ENCODE measurements at regions not wholly inside any gene's neighbourhood (a gene's known extent, or its start where the extent isn't known, plus 50 kb on each side); places are given as distances from the start of the nearest gene placed in this dataset.
"Not testable (repeated sequence)": the region's sequence is repeated elsewhere in the genome, so short reads cannot be mapped to it uniquely, and the experiment has no call there.

DNA sequence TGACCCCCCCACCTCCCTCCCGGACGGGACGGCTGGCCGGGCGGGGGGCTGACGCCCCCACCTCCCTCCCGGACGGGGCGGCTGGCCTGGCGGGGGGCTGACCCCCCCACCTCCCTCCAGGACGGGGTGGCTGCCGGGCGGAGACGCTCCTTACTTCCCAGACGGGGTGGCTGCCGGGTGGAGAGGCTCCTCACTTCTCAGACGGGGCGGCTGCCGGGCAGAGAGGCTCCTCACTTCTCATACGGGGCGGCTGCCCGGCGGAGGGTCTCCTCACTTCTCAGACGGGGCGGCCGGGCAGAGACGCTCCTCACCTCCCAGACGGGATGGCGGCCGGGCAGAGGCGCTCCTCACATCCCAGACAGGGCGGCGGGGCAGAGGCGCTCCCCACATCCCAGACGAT lies 84.7 kb downstream of the OR2B2 start:
- DNase-seq; intact Hi-C loops (cut with DNase I): not testable (repeated sequence)

DNA sequence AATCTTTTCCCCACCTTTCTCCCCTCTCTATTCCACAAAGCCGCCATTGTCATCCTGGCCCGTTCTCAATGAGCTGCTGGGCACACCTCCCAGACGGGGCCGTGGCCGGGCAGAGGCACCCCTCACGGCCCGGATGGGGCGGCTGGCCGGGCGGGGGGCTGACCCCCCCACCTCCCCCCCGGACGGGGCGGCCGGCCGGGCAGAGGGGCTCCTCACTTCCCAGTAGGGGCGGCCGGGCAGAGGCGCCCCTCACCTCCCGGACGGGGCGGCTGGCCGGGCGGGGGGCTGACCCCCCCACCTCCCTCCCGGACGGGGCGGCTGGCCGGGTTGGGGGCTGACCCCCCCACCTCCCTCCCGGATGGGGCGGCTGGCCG lies 85.6 kb downstream of the OR2B2 start:
- DNase-seq; intact Hi-C loops (cut with DNase I): not testable (repeated sequence)

- DNase-seq; intact Hi-C loops (cut with DNase I): not testable (repeated sequence)
Observed at GRCh38 chr6:27825848-27826611, 86.2 kb downstream of the OR2B2 start.

DNA sequence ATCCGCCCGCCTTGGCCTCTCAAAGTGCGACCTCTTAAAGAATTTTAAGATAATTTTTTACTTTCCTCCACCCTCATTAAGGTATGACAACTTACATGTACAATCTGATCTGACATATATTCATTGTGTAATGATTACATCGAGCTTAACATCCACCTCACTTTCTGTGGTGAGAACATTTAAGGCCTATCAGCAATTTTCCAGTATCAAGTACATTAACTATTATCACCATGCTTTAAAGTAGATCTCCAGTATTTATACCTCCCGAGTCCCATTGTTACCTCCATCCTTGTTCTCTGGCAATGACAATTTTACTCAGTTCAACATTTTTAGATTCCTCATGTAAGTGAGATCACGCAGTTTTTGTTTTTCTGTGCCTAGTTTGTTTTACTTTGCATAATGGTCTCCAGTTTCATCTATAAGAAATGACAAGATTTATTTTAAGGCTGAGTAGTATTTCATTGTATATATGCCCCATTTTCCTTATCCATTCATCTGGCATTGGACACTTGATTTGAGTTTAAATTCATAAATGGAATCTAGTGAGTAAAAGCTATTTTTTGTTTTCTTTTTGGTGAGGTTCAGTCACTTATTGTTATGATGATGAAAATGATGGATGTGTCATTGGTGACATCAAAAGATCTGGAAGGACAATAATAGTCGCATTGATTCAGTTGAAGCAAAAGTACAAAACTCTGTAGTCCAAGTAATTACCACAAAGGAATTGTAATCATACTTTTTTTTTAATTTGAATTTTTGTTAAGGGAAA lies 87.0 kb downstream of the OR2B2 start:
- DNase-seq = no peak
- intact Hi-C loops (cut with DNase I) = no loop called here

DNA sequence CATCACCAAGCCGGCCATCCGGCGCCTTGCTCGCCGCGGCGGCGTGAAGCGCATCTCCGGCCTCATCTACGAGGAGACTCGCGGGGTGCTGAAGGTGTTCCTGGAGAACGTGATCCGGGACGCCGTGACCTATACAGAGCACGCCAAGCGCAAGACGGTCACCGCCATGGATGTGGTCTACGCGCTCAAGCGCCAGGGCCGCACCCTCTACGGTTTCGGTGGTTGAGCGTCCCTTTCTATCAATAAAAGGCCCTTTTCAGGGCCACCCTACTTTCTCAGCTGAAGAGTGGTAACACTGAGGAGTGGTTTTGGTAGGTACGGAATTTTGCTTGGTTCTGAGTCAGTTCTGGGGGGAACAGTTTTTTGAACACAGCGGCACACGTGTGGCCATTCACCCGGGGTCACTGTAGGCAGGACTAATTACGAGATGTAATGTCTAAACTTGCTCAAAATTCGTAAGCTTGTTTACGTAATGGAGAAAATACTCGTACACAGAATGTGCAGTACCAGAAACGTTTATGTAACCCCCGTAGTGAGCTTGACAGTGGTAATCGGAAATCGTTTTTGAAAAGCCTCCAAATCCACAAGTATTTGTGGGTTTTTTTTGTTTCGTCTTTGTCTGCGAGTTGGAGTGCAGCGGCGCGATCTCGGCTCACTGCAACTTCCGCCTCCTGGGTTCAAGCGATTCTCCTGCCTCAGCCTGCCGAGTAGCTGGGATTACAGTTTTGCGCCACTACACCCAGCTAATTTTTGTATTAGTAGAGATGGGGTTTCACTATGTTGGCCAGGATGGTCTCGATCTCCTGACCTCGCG lies 87.8 kb downstream of the OR2B2 start:
- peak in 1 of 10 donors; percentile 14 for DNase-seq
- intact Hi-C loops (cut with DNase I) = not testable (repeated sequence)

- intact Hi-C loops (cut with DNase I) = not testable (repeated sequence)
- DNase-seq = peak in 7 of 10 donors; percentile 33 to 90 (median 49)
Observed at GRCh38 chr6:27823714-27824210, 88.4 kb downstream of the OR2B2 start.

- intact Hi-C loops (cut with DNase I) = no loop called here
- DNase-seq = no peak
Observed at GRCh38 chr6:27816906-27817305, 95.3 kb downstream of the OR2B2 start.

DNA sequence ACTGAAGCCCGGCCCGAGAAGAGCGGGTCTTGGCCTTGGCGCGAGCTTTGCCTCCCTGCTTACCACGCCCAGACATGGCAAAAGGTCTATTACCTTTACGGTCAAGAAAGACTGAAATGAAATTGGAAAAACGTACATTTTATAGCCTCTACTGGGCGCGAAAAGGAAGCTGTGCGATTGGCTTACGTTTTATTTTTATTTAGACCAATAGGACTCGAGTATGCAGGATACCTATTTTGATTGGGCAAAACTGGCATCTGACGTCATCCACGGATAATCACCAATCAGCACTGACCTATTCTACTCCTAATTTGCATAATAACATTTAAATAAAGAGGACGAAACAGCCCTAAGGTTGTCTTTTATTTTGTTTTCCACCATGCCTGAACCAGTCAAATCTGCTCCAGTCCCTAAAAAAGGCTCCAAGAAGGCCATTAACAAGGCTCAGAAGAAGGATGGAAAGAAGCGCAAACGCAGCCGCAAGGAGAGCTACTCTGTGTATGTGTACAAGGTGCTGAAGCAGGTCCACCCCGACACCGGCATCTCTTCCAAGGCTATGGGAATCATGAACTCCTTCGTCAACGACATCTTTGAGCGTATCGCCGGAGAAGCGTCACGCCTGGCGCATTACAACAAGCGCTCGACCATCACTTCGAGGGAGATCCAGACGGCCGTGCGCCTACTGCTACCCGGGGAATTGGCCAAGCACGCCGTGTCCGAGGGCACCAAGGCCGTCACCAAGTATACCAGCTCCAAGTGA lies 97.4 kb downstream of the OR2B2 start:
- intact Hi-C loops (cut with DNase I) = no loop called here
- peak in 4 of 10 donors; percentile 24 to 83 (median 80) for DNase-seq

- intact Hi-C loops (cut with DNase I); DNase-seq: not testable (repeated sequence)
Observed at GRCh38 chr6:27814415-27814664, 97.9 kb downstream of the OR2B2 start.

GRCh38 chr6:27812805-27813492 lies 99.2 kb downstream of the OR2B2 start:
- peak in 1 of 10 donors; percentile 34 for DNase-seq
- intact Hi-C loops (cut with DNase I) = no loop called here

- intact Hi-C loops (cut with DNase I) = no loop called here
- peak in 1 of 10 donors; percentile 17 for DNase-seq
Observed at GRCh38 chr6:27812078-27812804, 100.0 kb downstream of the OR2B2 start.

GRCh38 chr6:27811451-27811772 lies 100.8 kb downstream of the OR2B2 start:
- intact Hi-C loops (cut with DNase I) = no loop called here
- DNase-seq = no peak

- intact Hi-C loops (cut with DNase I) = no loop called here
- DNase-seq = no peak
Observed at GRCh38 chr6:27810768-27811450, 101.3 kb downstream of the OR2B2 start.

DNA sequence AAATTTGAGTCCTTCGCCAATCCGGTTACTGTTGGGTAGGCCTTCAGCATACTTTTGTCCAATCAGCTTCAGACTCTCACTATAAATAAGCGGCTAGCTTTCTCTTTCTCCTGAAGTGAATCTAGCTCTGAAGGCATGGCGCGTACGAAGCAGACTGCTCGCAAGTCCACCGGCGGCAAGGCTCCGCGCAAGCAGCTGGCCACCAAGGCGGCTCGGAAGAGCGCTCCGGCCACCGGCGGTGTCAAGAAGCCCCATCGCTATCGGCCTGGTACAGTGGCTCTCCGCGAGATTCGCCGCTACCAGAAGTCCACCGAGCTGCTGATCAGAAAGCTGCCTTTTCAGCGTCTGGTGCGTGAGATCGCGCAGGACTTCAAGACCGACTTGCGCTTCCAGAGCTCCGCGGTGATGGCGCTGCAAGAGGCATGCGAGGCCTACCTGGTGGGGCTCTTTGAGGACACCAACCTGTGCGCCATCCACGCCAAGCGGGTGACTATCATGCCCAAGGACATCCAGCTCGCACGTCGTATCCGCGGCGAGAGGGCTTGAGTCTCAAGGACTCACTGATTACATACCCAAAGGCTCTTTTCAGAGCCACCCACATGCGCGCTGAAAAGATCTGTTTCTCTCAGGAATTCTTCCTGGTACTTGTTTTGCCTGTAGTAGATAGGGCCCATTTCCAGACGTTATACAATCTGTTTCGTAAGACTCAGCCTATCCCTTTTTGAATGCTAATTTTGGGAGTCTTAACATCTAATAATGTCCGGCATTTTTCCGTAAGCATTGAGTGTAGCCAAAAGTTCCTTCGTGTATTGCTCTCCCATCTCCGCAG lies 102.0 kb downstream of the OR2B2 start:
- intact Hi-C loops (cut with DNase I) = no loop called here
- peak in 9 of 10 donors; percentile 25 to 92 (median 56) for DNase-seq

GRCh38 chr6:27809067-27809938 lies 102.9 kb downstream of the OR2B2 start:
- no peak for DNase-seq
- intact Hi-C loops (cut with DNase I) = no loop called here

DNA sequence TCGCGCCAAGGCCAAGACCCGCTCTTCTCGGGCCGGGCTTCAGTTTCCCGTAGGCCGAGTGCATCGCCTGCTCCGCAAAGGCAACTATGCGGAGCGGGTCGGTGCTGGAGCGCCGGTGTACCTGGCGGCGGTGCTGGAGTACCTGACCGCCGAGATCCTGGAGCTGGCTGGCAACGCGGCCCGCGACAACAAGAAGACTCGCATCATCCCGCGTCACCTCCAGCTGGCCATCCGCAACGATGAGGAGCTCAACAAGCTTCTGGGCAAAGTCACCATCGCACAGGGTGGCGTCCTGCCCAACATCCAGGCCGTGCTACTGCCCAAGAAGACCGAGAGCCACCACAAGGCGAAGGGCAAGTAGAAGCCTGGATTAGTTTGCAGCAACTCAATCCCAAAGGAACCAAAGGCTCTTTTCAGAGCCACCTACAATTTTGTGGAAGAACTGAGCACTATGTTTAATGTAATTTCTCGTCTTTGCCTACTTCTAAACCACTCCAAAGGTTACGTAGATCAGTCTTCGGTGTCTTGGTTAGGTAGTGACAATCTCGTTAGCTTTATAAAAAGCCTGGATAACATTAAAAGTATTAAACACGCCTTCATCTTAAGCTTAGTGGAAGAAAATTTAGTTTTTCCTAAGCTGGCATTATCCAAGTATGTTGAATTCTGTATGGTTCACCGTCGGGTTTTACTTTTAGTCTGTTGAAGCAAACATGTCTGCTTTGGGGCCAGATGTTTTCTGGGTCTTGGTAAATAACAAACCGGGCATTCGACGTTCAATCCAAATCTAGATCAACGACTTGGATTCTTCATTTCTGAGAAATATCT lies 103.7 kb downstream of the OR2B2 start:
- peak in 1 of 10 donors; percentile 56 for DNase-seq

More for the DNA sequence above, 103.7 kb downstream of the OR2B2 start:
- intact Hi-C loops (cut with DNase I) = not testable (repeated sequence)

All from posterior cingulate gyrus (tissue), 11 donors.